Suprapubic skin (tissue), 4 donors: ENCODE measurements at regions not wholly inside any gene's neighbourhood (a gene's known extent, or its start where the extent isn't known, plus 50 kb on each side); places are given as distances from the start of the nearest gene placed in this dataset.

Experiments
- DNase-seq, 2 donors: peaks; one replicate each; pipeline ENCODE4 v3.0.0-alpha.2; 2019; ENCODE audit warnings: low spot score in 2 of 2
- H3K27ac ChIP-seq: fragments of 200-600 bp; sonication (generic); one replicate; pipeline ENCODE4 v1.5.1; 2019
- H3K27me3 ChIP-seq: fragments of 200-600 bp; sonication (generic); one replicate; pipeline ENCODE4 v1.5.1; 2019
- H3K36me3 ChIP-seq: fragments of 200-600 bp; sonication (generic); one replicate; pipeline ENCODE4 v1.5.1; 2019
- H3K4me1 ChIP-seq: fragments of 200-600 bp; sonication (generic); one replicate; pipeline ENCODE4 v1.5.1; 2019
- H3K4me3 ChIP-seq: fragments of 200-600 bp; sonication (generic); one replicate; pipeline ENCODE4 v1.5.1; 2019; ENCODE audit warnings: mild to moderate bottlenecking
- H3K9me3 ChIP-seq: fragments of 200-600 bp; sonication (generic); one replicate; pipeline ENCODE4 v1.5.1; 2019
- EP300 ChIP-seq: sonication (generic); formaldehyde crosslinking; IDR thresholded peaks from one replicate; pipeline ENCODE4 v1.6.1; 2017; ENCODE audit warnings: antibody characterized with exemption
- POLR2A ChIP-seq, 2 donors: fragments of 450-650 bp; IDR thresholded peaks; one replicate each; pipeline ENCODE4 v1.6.1; 2017; ENCODE audit warnings: antibody characterized with exemption in 2 of 2, mild to moderate bottlenecking in 2 of 2, moderate library complexity in 2 of 2
- POLR2AphosphoS5 ChIP-seq, 3 donors: sonication (generic); formaldehyde crosslinking; IDR thresholded peaks; one replicate each; pipeline ENCODE4 v1.6.1; 2017; ENCODE audit warnings: antibody characterized with exemption in 3 of 3
- WGBS: methylation state at CpG from one replicate; pipeline ENCODE4 v1.1.5; 2018; 5-methylcytosine and 5-hydroxymethylcytosine counted together
- TF ChIP-seq, protein P1 (sequence below), 2 donors: fragments of 200-600 bp in 1 of 2; fragments of 450-650 bp in 1 of 2; sonication (generic) in 1 of 2; IDR thresholded peaks; one replicate each; pipeline ENCODE4 v1.5.1; 2016 to 2019; ENCODE audit warnings: antibody characterized with exemption in 2 of 2, mild to moderate bottlenecking in 1 of 2, moderate library complexity in 1 of 2

DNA sequence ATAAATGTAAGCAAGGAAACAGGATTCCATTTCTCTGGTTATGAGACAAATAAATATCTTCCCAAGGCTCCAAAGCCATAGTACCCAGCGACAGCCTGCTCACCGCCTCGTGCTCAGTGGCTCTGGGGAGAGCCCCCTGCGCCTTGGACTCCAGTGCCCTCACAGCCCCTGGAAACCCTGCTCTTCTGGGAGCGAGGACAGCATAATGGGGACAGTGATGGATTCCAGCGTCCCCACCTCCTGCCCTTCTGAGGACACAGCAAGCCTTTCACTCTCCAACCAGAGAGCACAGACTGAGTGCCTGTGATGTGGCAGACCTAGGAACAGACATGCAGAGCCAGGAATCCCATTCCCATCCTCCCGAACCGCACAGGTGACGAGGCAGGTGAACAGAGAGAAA is 660.8 kb downstream of the TBC1D22A start:
- H3K27ac ChIP-seq: no peak overlapping the region
- H3K36me3 ChIP-seq: no peaks in the 10 kb centered on the region
- DNase-seq: no peak
- H3K4me3 ChIP-seq: no peak overlapping the region
- TF ChIP-seq, protein P1, sequence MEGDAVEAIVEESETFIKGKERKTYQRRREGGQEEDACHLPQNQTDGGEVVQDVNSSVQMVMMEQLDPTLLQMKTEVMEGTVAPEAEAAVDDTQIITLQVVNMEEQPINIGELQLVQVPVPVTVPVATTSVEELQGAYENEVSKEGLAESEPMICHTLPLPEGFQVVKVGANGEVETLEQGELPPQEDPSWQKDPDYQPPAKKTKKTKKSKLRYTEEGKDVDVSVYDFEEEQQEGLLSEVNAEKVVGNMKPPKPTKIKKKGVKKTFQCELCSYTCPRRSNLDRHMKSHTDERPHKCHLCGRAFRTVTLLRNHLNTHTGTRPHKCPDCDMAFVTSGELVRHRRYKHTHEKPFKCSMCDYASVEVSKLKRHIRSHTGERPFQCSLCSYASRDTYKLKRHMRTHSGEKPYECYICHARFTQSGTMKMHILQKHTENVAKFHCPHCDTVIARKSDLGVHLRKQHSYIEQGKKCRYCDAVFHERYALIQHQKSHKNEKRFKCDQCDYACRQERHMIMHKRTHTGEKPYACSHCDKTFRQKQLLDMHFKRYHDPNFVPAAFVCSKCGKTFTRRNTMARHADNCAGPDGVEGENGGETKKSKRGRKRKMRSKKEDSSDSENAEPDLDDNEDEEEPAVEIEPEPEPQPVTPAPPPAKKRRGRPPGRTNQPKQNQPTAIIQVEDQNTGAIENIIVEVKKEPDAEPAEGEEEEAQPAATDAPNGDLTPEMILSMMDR (IDR thresholded peaks at IDR 0.05): no peak
- TF ChIP-seq EP300 (no peak), POLR2AphosphoS5 (IDR thresholded peaks at IDR 0.05) (no peak), POLR2A (IDR thresholded peaks at IDR 0.05) (no peak)
- peaks cover 25% of the 10 kb centered on the region for H3K27me3 ChIP-seq
- 72% methylated on average over 9 of the region's 9 CpGs for WGBS
- no peaks in the 10 kb centered on the region for H3K4me1 ChIP-seq
- no peaks in the 10 kb centered on the region for H3K9me3 ChIP-seq

DNA sequence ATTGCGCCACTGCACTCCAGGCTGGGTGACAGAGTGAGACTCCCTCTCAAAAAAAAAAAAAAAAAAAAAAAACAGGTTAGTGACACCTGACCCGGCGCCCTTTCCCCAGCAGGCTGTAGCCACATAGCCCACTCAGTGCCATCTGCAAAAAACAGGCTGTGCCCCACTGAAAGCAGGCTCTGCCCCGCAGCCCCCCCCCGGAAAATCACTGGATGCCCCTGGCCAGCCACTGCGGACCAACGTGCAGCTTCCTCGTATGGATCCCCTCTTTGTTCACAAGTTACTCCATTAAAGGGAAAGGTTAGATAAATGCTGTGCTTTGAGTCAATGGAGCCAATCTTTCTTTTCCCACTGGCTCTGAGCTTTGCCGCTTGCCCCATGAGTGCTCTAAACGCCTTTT is 660.3 kb downstream of the TBC1D22A start:
- WGBS: 89% methylated on average over 10 of the region's 10 CpGs
- H3K27ac ChIP-seq: no peak overlapping the region

DNA sequence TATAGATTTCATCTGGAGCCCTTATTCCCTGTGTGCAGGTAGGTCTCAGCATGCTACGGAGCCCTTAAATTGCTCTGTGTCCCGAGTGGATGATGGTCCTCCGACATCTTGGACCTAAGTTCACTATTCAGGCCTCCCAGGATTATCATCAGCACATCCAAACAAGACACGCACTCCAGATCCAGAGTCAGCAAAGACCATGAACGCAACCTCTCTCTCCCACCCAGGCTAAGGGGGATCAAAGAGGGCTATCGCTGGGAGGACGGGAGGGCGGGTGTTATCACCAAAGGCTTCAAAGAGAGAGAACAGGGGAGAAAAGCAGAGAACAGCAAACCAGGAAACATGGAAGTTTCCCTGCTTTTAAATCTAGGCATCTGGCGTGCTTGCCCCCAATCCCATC is 659.4 kb downstream of the TBC1D22A start:
- 90% methylated on average over 9 of the region's 9 CpGs for WGBS
- Histone ChIP-seq H3K9me3 (no peaks in the 10 kb centered on the region), H3K4me3 (no peak overlapping the region), H3K36me3 (no peaks in the 10 kb centered on the region), H3K27me3 (peaks cover 25% of the 10 kb centered on the region), H3K4me1 (no peaks in the 10 kb centered on the region), H3K27ac (no peak overlapping the region)
- DNase-seq: no peak
- TF ChIP-seq POLR2A (IDR thresholded peaks at IDR 0.05) (no peak), EP300 (no peak), POLR2AphosphoS5 (IDR thresholded peaks at IDR 0.05) (no peak)
- TF ChIP-seq, protein P1 (IDR thresholded peaks at IDR 0.05): no peak

More for the DNA sequence above, 660.3 kb downstream of the TBC1D22A start:
- TF ChIP-seq, protein P1 (IDR thresholded peaks at IDR 0.05): no peak
- TF ChIP-seq POLR2A (IDR thresholded peaks at IDR 0.05): no peak
- no peak for TF ChIP-seq POLR2AphosphoS5 (IDR thresholded peaks at IDR 0.05)
- no peak for TF ChIP-seq EP300
- Histone ChIP-seq H3K9me3 (no peaks in the 10 kb centered on the region), H3K27me3 (peaks cover 25% of the 10 kb centered on the region), H3K36me3 (no peaks in the 10 kb centered on the region), H3K4me3 (no peak overlapping the region), H3K4me1 (no peaks in the 10 kb centered on the region)
- no peak for DNase-seq

DNA sequence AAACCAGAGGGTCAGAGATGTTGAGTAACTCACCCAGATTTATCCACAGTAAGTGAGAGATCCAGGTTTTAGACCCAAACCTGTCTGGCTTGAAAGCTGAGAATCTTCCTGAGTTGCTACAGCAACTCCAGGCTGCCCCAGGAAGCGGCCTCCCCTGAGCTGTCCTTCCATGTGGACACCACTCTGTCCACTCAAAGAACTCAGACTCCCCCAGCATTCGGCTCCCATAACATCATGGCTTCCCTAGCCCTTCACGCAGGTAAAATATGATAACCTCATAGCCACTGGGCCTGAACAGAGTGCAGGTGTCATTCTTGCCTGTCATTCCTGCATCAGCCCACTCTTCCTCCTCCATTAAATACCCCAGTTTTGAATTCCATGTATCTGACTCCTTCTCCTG is 657.8 kb downstream of the TBC1D22A start:
- no peaks in the 10 kb centered on the region for H3K36me3 ChIP-seq
- no peaks in the 10 kb centered on the region for H3K9me3 ChIP-seq
- H3K27ac ChIP-seq: no peak overlapping the region
- DNase-seq: no peak
- TF ChIP-seq POLR2A (IDR thresholded peaks at IDR 0.05) (no peak), POLR2AphosphoS5 (IDR thresholded peaks at IDR 0.05) (no peak), EP300 (no peak)
- no peak overlapping the region for H3K4me3 ChIP-seq
- H3K27me3 ChIP-seq: peaks cover 25% of the 10 kb centered on the region
- H3K4me1 ChIP-seq: no peaks in the 10 kb centered on the region
- WGBS: 80% methylated on average over 3 of the region's 3 CpGs

DNA sequence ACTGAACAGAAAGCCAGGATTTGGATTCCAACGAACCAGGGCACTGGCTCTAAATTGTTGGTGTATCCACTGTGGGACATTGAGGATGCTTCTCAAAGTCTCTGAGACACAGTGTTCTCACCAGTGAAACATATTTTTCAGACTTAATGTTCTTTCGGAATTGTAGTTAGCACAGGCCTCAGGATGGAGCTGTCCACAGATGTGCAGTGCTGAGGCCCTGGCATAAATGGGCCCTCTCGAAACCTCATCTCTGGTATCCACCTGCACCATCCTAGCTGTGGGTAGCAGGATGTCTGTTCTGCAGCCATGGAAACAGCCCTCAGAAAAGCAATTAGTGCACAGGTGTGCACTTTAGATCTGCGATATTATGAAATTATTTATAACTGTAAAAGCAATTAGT is 656.8 kb downstream of the TBC1D22A start:
- Histone ChIP-seq H3K27me3 (peaks cover 20% of the 10 kb centered on the region), H3K9me3 (no peaks in the 10 kb centered on the region), H3K36me3 (no peaks in the 10 kb centered on the region), H3K4me3 (no peak overlapping the region), H3K4me1 (no peaks in the 10 kb centered on the region), H3K27ac (no peak overlapping the region)
- no peak for TF ChIP-seq POLR2AphosphoS5 (IDR thresholded peaks at IDR 0.05)
- TF ChIP-seq, protein P1 (IDR thresholded peaks at IDR 0.05): no peak
- TF ChIP-seq POLR2A (IDR thresholded peaks at IDR 0.05): no peak
- TF ChIP-seq EP300: no peak
- WGBS: 55% methylated on average over 4 of the region's 4 CpGs
- DNase-seq: no peak

DNA sequence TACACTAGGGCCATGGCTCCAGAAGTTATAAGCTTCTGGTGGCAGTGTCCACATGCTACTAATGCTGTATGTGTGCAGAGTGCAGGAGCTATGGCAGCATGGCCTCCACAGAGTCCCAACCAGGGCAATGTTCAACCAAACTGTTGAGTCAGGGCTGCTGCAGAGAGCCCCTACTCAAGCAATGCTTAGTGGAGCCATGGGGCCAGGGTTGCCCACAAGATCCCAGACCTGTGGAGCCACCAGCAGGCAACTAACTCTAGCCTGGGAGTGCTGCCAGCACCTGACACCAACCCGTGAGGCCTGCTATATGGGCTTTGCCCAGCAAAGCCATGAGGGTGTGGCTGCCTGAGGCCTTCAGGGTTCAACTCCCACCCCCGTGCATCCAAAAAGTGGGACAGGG is 655.2 kb downstream of the TBC1D22A start:
- DNase-seq: no peak

More for the DNA sequence above, 655.2 kb downstream of the TBC1D22A start:
- no peak for TF ChIP-seq EP300
- no peak for TF ChIP-seq POLR2A (IDR thresholded peaks at IDR 0.05)
- TF ChIP-seq POLR2AphosphoS5 (IDR thresholded peaks at IDR 0.05): no peak
- TF ChIP-seq, protein P1 (IDR thresholded peaks at IDR 0.05): no peak
- Histone ChIP-seq H3K4me1 (no peaks in the 10 kb centered on the region), H3K9me3 (no peaks in the 10 kb centered on the region), H3K27ac (no peak overlapping the region), H3K27me3 (peaks cover 10% of the 10 kb centered on the region), H3K36me3 (no peaks in the 10 kb centered on the region), H3K4me3 (no peak overlapping the region)
- 62% methylated on average over 2 of the region's 2 CpGs for WGBS
